K562 (cell line): ENCODE measurements at regions not wholly inside any gene's neighbourhood (a gene's known extent, or its start where the extent isn't known, plus 50 kb on each side); places are given as distances from the start of the nearest gene placed in this dataset.

ENCODE experiments used
- ARHGAP35 ChIP-seq: fragments of 450-650 bp; IDR thresholded peaks from 2 replicates; pipeline ENCODE4 v1.6.1; 2018; ENCODE audit not compliant: partially characterized antibody
- BACH1 ChIP-seq: fragments of 200-800 bp; sonication (Bioruptor generic); IDR thresholded peaks from 2 replicates; pipeline ENCODE4 v1.6.1; 2016; ENCODE audit warnings: missing genetic modification characterization, missing compliant biosample characterization
- CCAR2 ChIP-seq: fragments of 200-400 bp; formaldehyde crosslinking; IDR thresholded peaks from 2 replicates; pipeline ENCODE4 v1.6.1; 2017; ENCODE audit warnings: mild to moderate bottlenecking, low read depth, low read length
- CXXC5 ChIP-seq: fragments of 250-450 bp; sonication (Bioruptor Pico); IDR thresholded peaks from 2 replicates; pipeline ENCODE4 v1.8.0; 2022; ENCODE audit warnings: inconsistent platforms, mild to moderate bottlenecking, moderate library complexity
- DDX20 ChIP-seq: fragments of 450-650 bp; IDR thresholded peaks from 2 replicates; pipeline ENCODE4 v1.6.1; 2016; ENCODE audit warnings: missing genetic modification characterization, low read depth, mild to moderate bottlenecking, missing compliant biosample characterization, moderate library complexity
- DMBX1 ChIP-seq: fragments of 250-450 bp; sonication (Bioruptor Pico); IDR thresholded peaks from 2 replicates; pipeline ENCODE4 v1.8.0; 2022; ENCODE audit warnings: inconsistent platforms, mild to moderate bottlenecking, moderate library complexity, borderline replicate concordance
- EGR1 ChIP-seq: fragments of 450-650 bp; conservative IDR thresholded peaks from 2 replicates; pipeline ENCODE4 v1.6.1; 2017; ENCODE audit warnings: mild to moderate bottlenecking
- ESRRB ChIP-seq: fragments of 250-450 bp; sonication (Bioruptor Pico); IDR thresholded peaks from 2 replicates; pipeline ENCODE4 v1.5.0; 2020; ENCODE audit warnings: mild to moderate bottlenecking, moderate library complexity, borderline replicate concordance
- GTF2A2 ChIP-seq: IDR thresholded peaks from 2 replicates; pipeline ENCODE4 v1.6.1; 2016; ENCODE audit warnings: mild to moderate bottlenecking, missing genetic modification characterization, missing compliant biosample characterization
- HIVEP1 ChIP-seq: fragments of 250-450 bp; sonication (Bioruptor Pico); IDR thresholded peaks from 2 replicates; pipeline ENCODE4 v1.4.0; 2020; ENCODE audit warnings: mild to moderate bottlenecking
- HMBOX1 ChIP-seq: sonication (generic); IDR thresholded peaks from 2 replicates; pipeline ENCODE4 v1.6.1; 2016
- HOMEZ ChIP-seq: fragments of 250-450 bp; sonication (Bioruptor Pico); IDR thresholded peaks from 2 replicates; pipeline ENCODE4 v1.4.0; 2020; ENCODE audit warnings: mild to moderate bottlenecking, moderate library complexity
- KLF16 ChIP-seq: IDR thresholded peaks from 2 replicates; pipeline ENCODE4 v1.6.1; 2016; ENCODE audit warnings: antibody characterized with exemption
- MTA1 ChIP-seq: fragments of 450-650 bp; IDR thresholded peaks from 2 replicates; pipeline ENCODE4 v1.6.1; 2017; ENCODE audit warnings: borderline replicate concordance
- RNF219 ChIP-seq: fragments of 250-450 bp; sonication (Bioruptor Pico); IDR thresholded peaks from 2 replicates; pipeline ENCODE4 v1.5.0; 2022; ENCODE audit warnings: mild to moderate bottlenecking
- SMAD4 ChIP-seq: fragments of 250-450 bp; sonication (Bioruptor Pico); conservative IDR thresholded peaks from 2 replicates; pipeline ENCODE4 v1.8.0; 2021; ENCODE audit warnings: inconsistent platforms, mild to moderate bottlenecking, moderate library complexity
- TEAD4 ChIP-seq, 2 experiments: sonication (generic) in 1 of 2; formaldehyde crosslinking in 1 of 2; IDR thresholded peaks; 2 replicates each; pipeline versions ENCODE4 v1.6.1 to v1.8.0; 2012 to 2022; ENCODE audit warnings: borderline replicate concordance in 1 of 2, inconsistent platforms in 1 of 2, low read length in 1 of 2, mild to moderate bottlenecking in 1 of 2, missing genetic modification reagents in 1 of 2
- WHSC1 ChIP-seq: IDR thresholded peaks from one replicate; pipeline ENCODE4 v1.6.1; 2012; ENCODE audit warnings: low read length, control low read depth, inconsistent platforms
- ZC3H11A ChIP-seq: IDR thresholded peaks from 2 replicates; pipeline ENCODE4 v1.6.1; 2012; ENCODE audit warnings: low read depth, low read length, improper control_type of control experiment
- ZKSCAN1 ChIP-seq: fragments of 150-350 bp; IDR thresholded peaks from 2 replicates; pipeline ENCODE4 v1.6.1; 2016; ENCODE audit warnings: low read depth, low read length
- ZNF232 ChIP-seq: sonication (generic); formaldehyde crosslinking; IDR thresholded peaks from 2 replicates; pipeline ENCODE4 v1.8.0; 2022; ENCODE audit warnings: mild to moderate bottlenecking, missing genetic modification reagents
- ZNF311 ChIP-seq: fragments of 250-450 bp; sonication (Bioruptor Pico); IDR thresholded peaks from 2 replicates; pipeline ENCODE4 v1.4.0; 2020; ENCODE audit warnings: mild to moderate bottlenecking, moderate library complexity
- ZNF431 ChIP-seq: sonication (generic); formaldehyde crosslinking; IDR thresholded peaks from 2 replicates; pipeline ENCODE4 v1.8.0; 2022; ENCODE audit warnings: mild to moderate bottlenecking, missing genetic modification reagents

- 0 out of 2 replicates have a peak, but pooled peaks have one; percentile 11 for TF ChIP-seq CXXC5 (CRISPR knock-in tag)
- peak; percentile 27 for TF ChIP-seq BACH1 (tag)
- TF ChIP-seq EGR1 = no peak
- no peak for TF ChIP-seq HOMEZ (CRISPR knock-in tag)
- TF ChIP-seq RNF219 = no peak
- peak; percentile 9; the same call in 1 of the 2 replicates for TF ChIP-seq TEAD4 (IDR thresholded peaks at IDR 0.05; ENCODE audit: low read length)
- no peak for TF ChIP-seq TEAD4 (CRISPR knock-in tag; IDR thresholded peaks at IDR 0.05; ENCODE audit: borderline replicate concordance)
- no peak for TF ChIP-seq KLF16
- no peak for TF ChIP-seq ESRRB (CRISPR knock-in tag)
- peak; percentile 39 for TF ChIP-seq DDX20 (tag)
- TF ChIP-seq CCAR2 = no peak
- peak; percentile 73 for TF ChIP-seq DMBX1 (CRISPR knock-in tag)
- TF ChIP-seq WHSC1 = no peak
- TF ChIP-seq HMBOX1 = peak; percentile 12
- TF ChIP-seq HIVEP1 (CRISPR knock-in tag) = peak; percentile 15; the same call in 1 of the 2 replicates
- TF ChIP-seq ARHGAP35 = no peak
- 0 out of 2 replicates have a peak, but pooled peaks have one; percentile 33 for TF ChIP-seq GTF2A2
- TF ChIP-seq ZNF311 (CRISPR knock-in tag) = peak; percentile 28
- peak; percentile 19 for TF ChIP-seq SMAD4 (CRISPR knock-in tag)
- no peak for TF ChIP-seq ZKSCAN1
- TF ChIP-seq ZNF232 (CRISPR knock-in tag) = no peak
- TF ChIP-seq ZC3H11A = no peak
- 0 out of 2 replicates have a peak, but pooled peaks have one; percentile 1 for TF ChIP-seq MTA1
- TF ChIP-seq ZNF431 (CRISPR knock-in tag) = no peak
These were observed 57.5 kb upstream of the WDR1 start (continued) for GRCh38 chr4:10173754-10174749.
